ENCODE measurements at regions not wholly inside any gene's neighbourhood (a gene's known extent, or its start where the extent isn't known, plus 50 kb on each side); places are given as distances from the start of the nearest gene placed in this dataset.

- H3K4me1 ChIP-seq (ENCODE audit: insufficient read depth, low read length, poor library complexity, severe bottlenecking): no peaks in the 10 kb centered on the region
- no peak for DNase-seq (ENCODE audit: low spot score)
- no peak overlapping the region for H2AFZ ChIP-seq (ENCODE audit: low read length)
- H3K9me2 ChIP-seq (ENCODE audit: insufficient read depth, low read length): no peaks in the 10 kb centered on the region
- POLR2A ChIA-PET: interaction anchor here (0.6 kb wide), 1 partner anchor 24 kb away, joined by 3 read pairs; no protein-coding TSS in a partner anchor
- intact Hi-C loops (cut with micrococcal nuclease; ENCODE audit: unreplicated experiment): no loop called here
- H3K79me2 ChIP-seq (ENCODE audit: insufficient read depth, low read depth, low read length): no peaks in the 10 kb centered on the region
- CTCF ChIA-PET (ENCODE audit: unreplicated experiment): no interaction called here
- no peak overlapping the region for H3K4me2 ChIP-seq (ENCODE audit: low read length)
- no peak overlapping the region for H3K4me3 ChIP-seq (ENCODE audit: low read depth, low read length, poor library complexity, severe bottlenecking)
- no peak overlapping the region for H3K27ac ChIP-seq (ENCODE audit: low read depth, low read length, poor library complexity, severe bottlenecking)
- H4K20me1 ChIP-seq (ENCODE audit: insufficient read depth, low read length): no peaks in the 10 kb centered on the region
- H3K9me3 ChIP-seq (ENCODE audit: low read length): no peaks in the 10 kb centered on the region
- no TSS peak for BruUV-seq (replicated peaks)
- TF ChIP-seq EZH2phosphoT487 (IDR thresholded peaks at IDR 0.05; ENCODE audit: borderline replicate concordance, low read depth, low read length) (no peak), CTCF (conservative IDR thresholded peaks at IDR 0.05; ENCODE audit: low read length) (no peak)
- no peaks in the 10 kb centered on the region for H3K36me3 ChIP-seq (ENCODE audit: insufficient read depth, low read length)
These were observed 321.5 kb downstream of the OTOL1 start for GRCh38 chr3:161818106-161818505.

- H3K79me2 ChIP-seq (ENCODE audit: insufficient read depth, low read depth, low read length): no peaks in the 10 kb centered on the region
- H4K20me1 ChIP-seq (ENCODE audit: insufficient read depth, low read length): no peaks in the 10 kb centered on the region
- H3K36me3 ChIP-seq (ENCODE audit: insufficient read depth, low read length): no peaks in the 10 kb centered on the region
- H3K4me2 ChIP-seq (ENCODE audit: low read length): no peak overlapping the region
- H2AFZ ChIP-seq (ENCODE audit: low read length): no peak overlapping the region
- H3K4me1 ChIP-seq (ENCODE audit: insufficient read depth, low read length, poor library complexity, severe bottlenecking): no peaks in the 10 kb centered on the region
- H3K9me3 ChIP-seq (ENCODE audit: low read length): no peaks in the 10 kb centered on the region
- DNase-seq (ENCODE audit: low spot score): no peak
- BruUV-seq (replicated peaks): no TSS peak
- CTCF ChIA-PET (ENCODE audit: unreplicated experiment): no interaction called here
- H3K4me3 ChIP-seq (ENCODE audit: low read depth, low read length, poor library complexity, severe bottlenecking): no peak overlapping the region
- H3K27ac ChIP-seq (ENCODE audit: low read depth, low read length, poor library complexity, severe bottlenecking): no peak overlapping the region
- TF ChIP-seq CTCF (conservative IDR thresholded peaks at IDR 0.05; ENCODE audit: low read length): no peak
- POLR2A ChIA-PET: interaction anchor here (1.0 kb wide), 1 partner anchor 10 kb away, joined by 3 read pairs; no protein-coding TSS in a partner anchor
- H3K9me2 ChIP-seq (ENCODE audit: insufficient read depth, low read length): no peaks in the 10 kb centered on the region
- intact Hi-C loops (cut with micrococcal nuclease; ENCODE audit: unreplicated experiment): no loop called here
These were observed 325.0 kb downstream of the OTOL1 start for GRCh38 chr3:161821591-161821990.

- Histone ChIP-seq H3K27ac (ENCODE audit: low read depth, low read length, poor library complexity, severe bottlenecking) (no peak overlapping the region), H3K9me2 (ENCODE audit: insufficient read depth, low read length) (no peaks in the 10 kb centered on the region), H3K36me3 (ENCODE audit: insufficient read depth, low read length) (no peaks in the 10 kb centered on the region), H3K4me2 (ENCODE audit: low read length) (no peak overlapping the region), H4K20me1 (ENCODE audit: insufficient read depth, low read length) (no peaks in the 10 kb centered on the region), H3K9me3 (ENCODE audit: low read length) (no peaks in the 10 kb centered on the region), H3K79me2 (ENCODE audit: insufficient read depth, low read depth, low read length) (no peaks in the 10 kb centered on the region), H3K4me3 (ENCODE audit: low read depth, low read length, poor library complexity, severe bottlenecking) (no peak overlapping the region), H2AFZ (ENCODE audit: low read length) (no peak overlapping the region), H3K4me1 (ENCODE audit: insufficient read depth, low read length, poor library complexity, severe bottlenecking) (no peaks in the 10 kb centered on the region)
- BruUV-seq (replicated peaks): no TSS peak
- ChIA-PET CTCF (ENCODE audit: unreplicated experiment) (no interaction called here), POLR2A (interaction anchor here (1.0 kb wide), 1 partner anchor 9 kb away, joined by 3 read pairs; no protein-coding TSS in a partner anchor)
- TF ChIP-seq EZH2phosphoT487 (IDR thresholded peaks at IDR 0.05; ENCODE audit: borderline replicate concordance, low read depth, low read length) (no peak), CTCF (conservative IDR thresholded peaks at IDR 0.05; ENCODE audit: low read length) (no peak)
- intact Hi-C loops (cut with micrococcal nuclease; ENCODE audit: unreplicated experiment): no loop called here
- no peak for DNase-seq (ENCODE audit: low spot score)
These were observed 325.7 kb downstream of the OTOL1 start for GRCh38 chr3:161822291-161822690.

Measured in OCI-LY7 (cell line).